ENCODE measurements at regions not wholly inside any gene's neighbourhood (a gene's known extent, or its start where the extent isn't known, plus 50 kb on each side); places are given as distances from the start of the nearest gene placed in this dataset.

- TF ChIP-seq CHD7 (IDR thresholded peaks at IDR 0.05; ENCODE audit: insufficient replicate concordance, low read length) (no peak), TCF12 (IDR thresholded peaks at IDR 0.05; ENCODE audit: low read depth, low read length) (no peak), RNF2 (IDR thresholded peaks at IDR 0.05; ENCODE audit: borderline replicate concordance, low read depth, low read length, missing control alignments, poor library complexity, severe bottlenecking) (no peak), POU5F1 (IDR thresholded peaks at IDR 0.05; ENCODE audit: low read depth, low read length) (no peak)
These were observed 125.6 kb upstream of the CDK6 start (continued) for GRCh38 chr7:92961961-92962360.
